ENCODE measurements at regions not wholly inside any gene's neighbourhood (a gene's known extent, or its start where the extent isn't known, plus 50 kb on each side); places are given as distances from the start of the nearest gene placed in this dataset.

DNA sequence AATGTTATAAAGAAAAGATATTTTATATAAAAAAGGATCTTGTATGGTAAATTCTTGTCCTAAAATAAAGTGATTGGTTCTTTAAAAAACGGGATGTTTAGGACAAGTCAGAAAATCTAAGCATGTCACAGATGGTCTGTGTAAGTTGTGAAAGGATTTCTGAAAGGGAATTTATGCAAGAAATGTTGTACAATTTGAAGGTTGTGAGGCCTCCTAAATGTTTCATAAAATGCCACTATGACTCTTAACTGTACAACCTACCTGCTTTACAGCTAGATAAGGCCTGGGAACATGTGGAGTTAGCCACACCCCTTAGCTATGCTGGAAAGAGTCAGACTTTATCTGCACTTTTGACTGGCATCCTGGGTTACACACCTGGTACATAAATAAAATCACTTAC, 951.5 kb upstream of the POU3F4 start:
- H3K79me2 ChIP-seq (ENCODE audit: insufficient read depth): no peaks in the 10 kb centered on the region
- POLR2A ChIA-PET: no interaction called here
- H3K36me3 ChIP-seq (replicated peaks in 1 of 2; ENCODE audit: control insufficient read depth in 1 of 2, insufficient read depth in 2 of 2, low read length in 1 of 2): no peaks in the 10 kb centered on the region
- no peak overlapping the region for H3K27ac ChIP-seq (ENCODE audit: low read depth in 2 of 2, low read length in 1 of 2)
- H3K4me2 ChIP-seq: no peak overlapping the region
- H3K9ac ChIP-seq: no peak overlapping the region
- H4K20me1 ChIP-seq (ENCODE audit: insufficient read depth): no peaks in the 10 kb centered on the region
- no peak overlapping the region for H2AFZ ChIP-seq (ENCODE audit: low read depth)
- 0% methylated on average over 1 of the region's 1 CpG for WGBS (ENCODE audit: low lambda C conversion rate)
- TF ChIP-seq FOSL2 (IDR thresholded peaks at IDR 0.05; ENCODE audit: borderline replicate concordance, low read depth) (no peak), MEF2A (IDR thresholded peaks at IDR 0.05; ENCODE audit: borderline replicate concordance, low read depth) (no peak), GABPA (IDR thresholded peaks at IDR 0.05; ENCODE audit: low read depth) (no peak), RAD21 (IDR thresholded peaks at IDR 0.05; ENCODE audit: low read length) (no peak), ELF1 (IDR thresholded peaks at IDR 0.05) (no peak), YY1 (IDR thresholded peaks at IDR 0.05; ENCODE audit: low read depth) (no peak), EZH2phosphoT487 (IDR thresholded peaks at IDR 0.05; ENCODE audit: borderline replicate concordance, low read depth) (no peak), SIN3A (IDR thresholded peaks at IDR 0.05; ENCODE audit: borderline replicate concordance, low read depth, low read length) (no peak), MXI1 (IDR thresholded peaks at IDR 0.05; ENCODE audit: low read depth, low read length) (no peak), POLR2AphosphoS5 (IDR thresholded peaks at IDR 0.05; ENCODE audit: low read depth, low read length) (no peak), CHD2 (IDR thresholded peaks at IDR 0.05; ENCODE audit: low read length, partially characterized antibody) (no peak), TCF12 (IDR thresholded peaks at IDR 0.05) (no peak), FOXJ3 (CRISPR knock-in tag; IDR thresholded peaks at IDR 0.05) (no peak)
- TF ChIP-seq, protein P1, sequence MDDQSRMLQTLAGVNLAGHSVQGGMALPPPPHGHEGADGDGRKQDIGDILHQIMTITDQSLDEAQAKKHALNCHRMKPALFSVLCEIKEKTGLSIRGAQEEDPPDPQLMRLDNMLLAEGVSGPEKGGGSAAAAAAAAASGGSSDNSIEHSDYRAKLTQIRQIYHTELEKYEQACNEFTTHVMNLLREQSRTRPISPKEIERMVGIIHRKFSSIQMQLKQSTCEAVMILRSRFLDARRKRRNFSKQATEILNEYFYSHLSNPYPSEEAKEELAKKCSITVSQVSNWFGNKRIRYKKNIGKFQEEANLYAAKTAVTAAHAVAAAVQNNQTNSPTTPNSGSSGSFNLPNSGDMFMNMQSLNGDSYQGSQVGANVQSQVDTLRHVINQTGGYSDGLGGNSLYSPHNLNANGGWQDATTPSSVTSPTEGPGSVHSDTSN (IDR thresholded peaks at IDR 0.05): no peak
- TF ChIP-seq, protein P2, sequence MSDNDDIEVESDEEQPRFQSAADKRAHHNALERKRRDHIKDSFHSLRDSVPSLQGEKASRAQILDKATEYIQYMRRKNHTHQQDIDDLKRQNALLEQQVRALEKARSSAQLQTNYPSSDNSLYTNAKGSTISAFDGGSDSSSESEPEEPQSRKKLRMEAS (IDR thresholded peaks at IDR 0.05; ENCODE audit: low read depth): no peak
- TF ChIP-seq, protein P3, sequence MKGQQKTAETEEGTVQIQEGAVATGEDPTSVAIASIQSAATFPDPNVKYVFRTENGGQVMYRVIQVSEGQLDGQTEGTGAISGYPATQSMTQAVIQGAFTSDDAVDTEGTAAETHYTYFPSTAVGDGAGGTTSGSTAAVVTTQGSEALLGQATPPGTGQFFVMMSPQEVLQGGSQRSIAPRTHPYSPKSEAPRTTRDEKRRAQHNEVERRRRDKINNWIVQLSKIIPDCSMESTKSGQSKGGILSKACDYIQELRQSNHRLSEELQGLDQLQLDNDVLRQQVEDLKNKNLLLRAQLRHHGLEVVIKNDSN (IDR thresholded peaks at IDR 0.05; ENCODE audit: borderline replicate concordance, low read depth): no peak
- TF ChIP-seq, protein P4, sequence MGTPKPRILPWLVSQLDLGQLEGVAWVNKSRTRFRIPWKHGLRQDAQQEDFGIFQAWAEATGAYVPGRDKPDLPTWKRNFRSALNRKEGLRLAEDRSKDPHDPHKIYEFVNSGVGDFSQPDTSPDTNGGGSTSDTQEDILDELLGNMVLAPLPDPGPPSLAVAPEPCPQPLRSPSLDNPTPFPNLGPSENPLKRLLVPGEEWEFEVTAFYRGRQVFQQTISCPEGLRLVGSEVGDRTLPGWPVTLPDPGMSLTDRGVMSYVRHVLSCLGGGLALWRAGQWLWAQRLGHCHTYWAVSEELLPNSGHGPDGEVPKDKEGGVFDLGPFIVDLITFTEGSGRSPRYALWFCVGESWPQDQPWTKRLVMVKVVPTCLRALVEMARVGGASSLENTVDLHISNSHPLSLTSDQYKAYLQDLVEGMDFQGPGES (IDR thresholded peaks at IDR 0.05; ENCODE audit: low read depth, low read length): no peak
- no peak overlapping the region for H3K4me3 ChIP-seq (ENCODE audit: low read depth in 2 of 2, low read length in 1 of 2)
- no peak for DNase-seq
- no peaks in the 10 kb centered on the region for H3K27me3 ChIP-seq (ENCODE audit: insufficient read depth)
- CTCF ChIA-PET: no interaction called here
- H3K9me2 ChIP-seq: no peaks in the 10 kb centered on the region
- no peaks in the 10 kb centered on the region for H3K4me1 ChIP-seq (ENCODE audit: control insufficient read depth in 1 of 2, insufficient read depth in 2 of 2, low read depth in 1 of 2, low read length in 1 of 2)
- no peaks in the 10 kb centered on the region for H3F3A ChIP-seq (replicated peaks; ENCODE audit: insufficient read depth)
- no peaks in the 10 kb centered on the region; the same call in 1 of the 2 replicates for H3K9me3 ChIP-seq

DNA sequence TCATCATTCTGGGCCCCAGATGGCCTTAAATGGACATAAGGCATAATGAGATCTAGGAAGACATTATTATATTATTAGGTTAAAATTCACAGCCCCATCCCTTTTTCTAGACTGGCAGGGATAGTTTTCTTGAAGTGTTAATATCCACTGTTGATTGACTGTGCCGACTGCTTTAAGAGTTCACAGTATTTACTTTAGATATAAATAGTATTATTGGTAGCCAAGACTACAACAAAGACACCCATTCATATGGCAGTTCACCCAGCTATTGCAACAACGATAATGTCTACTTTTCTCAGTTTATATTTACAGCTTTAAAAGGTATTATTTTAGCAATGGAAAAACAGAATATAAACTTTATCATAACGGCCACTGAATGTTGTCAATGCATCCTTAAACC, 922.2 kb upstream of the POU3F4 start:
- no peaks in the 10 kb centered on the region for H3K9me2 ChIP-seq
- POLR2A ChIA-PET: no interaction called here
- no peaks in the 10 kb centered on the region for H3K27me3 ChIP-seq (ENCODE audit: insufficient read depth)
- H3K4me3 ChIP-seq (ENCODE audit: low read depth in 2 of 2, low read length in 1 of 2): no peak overlapping the region
- H3K9me3 ChIP-seq: no peaks in the 10 kb centered on the region; the same call in 1 of the 2 replicates
- no peaks in the 10 kb centered on the region for H3K36me3 ChIP-seq (replicated peaks in 1 of 2; ENCODE audit: control insufficient read depth in 1 of 2, insufficient read depth in 2 of 2, low read length in 1 of 2)
- no peak overlapping the region for H2AFZ ChIP-seq (ENCODE audit: low read depth)
- 2% methylated on average over 3 of the region's 3 CpGs for WGBS (ENCODE audit: low lambda C conversion rate)
- DNase-seq: no peak
- no peak overlapping the region for H3K27ac ChIP-seq (ENCODE audit: low read depth in 2 of 2, low read length in 1 of 2)
- no peaks in the 10 kb centered on the region for H4K20me1 ChIP-seq (ENCODE audit: insufficient read depth)
- no peaks in the 10 kb centered on the region for H3K4me1 ChIP-seq (ENCODE audit: control insufficient read depth in 1 of 2, insufficient read depth in 2 of 2, low read depth in 1 of 2, low read length in 1 of 2)
- H3K9ac ChIP-seq: no peak overlapping the region
- CTCF ChIA-PET: no interaction called here
- no peak overlapping the region for H3K4me2 ChIP-seq
- no peaks in the 10 kb centered on the region for H3K79me2 ChIP-seq (ENCODE audit: insufficient read depth)
- H3F3A ChIP-seq (replicated peaks; ENCODE audit: insufficient read depth): no peaks in the 10 kb centered on the region
- no peak for TF ChIP-seq RFX5 (IDR thresholded peaks at IDR 0.05; ENCODE audit: low read length)
- TF ChIP-seq ELF1 (IDR thresholded peaks at IDR 0.05): no peak
- TF ChIP-seq MXI1 (IDR thresholded peaks at IDR 0.05; ENCODE audit: low read depth, low read length): no peak
- no peak for TF ChIP-seq YY1 (IDR thresholded peaks at IDR 0.05; ENCODE audit: low read depth)
- TF ChIP-seq, protein P3 (IDR thresholded peaks at IDR 0.05; ENCODE audit: borderline replicate concordance, low read depth): no peak
- TF ChIP-seq, protein P5, sequence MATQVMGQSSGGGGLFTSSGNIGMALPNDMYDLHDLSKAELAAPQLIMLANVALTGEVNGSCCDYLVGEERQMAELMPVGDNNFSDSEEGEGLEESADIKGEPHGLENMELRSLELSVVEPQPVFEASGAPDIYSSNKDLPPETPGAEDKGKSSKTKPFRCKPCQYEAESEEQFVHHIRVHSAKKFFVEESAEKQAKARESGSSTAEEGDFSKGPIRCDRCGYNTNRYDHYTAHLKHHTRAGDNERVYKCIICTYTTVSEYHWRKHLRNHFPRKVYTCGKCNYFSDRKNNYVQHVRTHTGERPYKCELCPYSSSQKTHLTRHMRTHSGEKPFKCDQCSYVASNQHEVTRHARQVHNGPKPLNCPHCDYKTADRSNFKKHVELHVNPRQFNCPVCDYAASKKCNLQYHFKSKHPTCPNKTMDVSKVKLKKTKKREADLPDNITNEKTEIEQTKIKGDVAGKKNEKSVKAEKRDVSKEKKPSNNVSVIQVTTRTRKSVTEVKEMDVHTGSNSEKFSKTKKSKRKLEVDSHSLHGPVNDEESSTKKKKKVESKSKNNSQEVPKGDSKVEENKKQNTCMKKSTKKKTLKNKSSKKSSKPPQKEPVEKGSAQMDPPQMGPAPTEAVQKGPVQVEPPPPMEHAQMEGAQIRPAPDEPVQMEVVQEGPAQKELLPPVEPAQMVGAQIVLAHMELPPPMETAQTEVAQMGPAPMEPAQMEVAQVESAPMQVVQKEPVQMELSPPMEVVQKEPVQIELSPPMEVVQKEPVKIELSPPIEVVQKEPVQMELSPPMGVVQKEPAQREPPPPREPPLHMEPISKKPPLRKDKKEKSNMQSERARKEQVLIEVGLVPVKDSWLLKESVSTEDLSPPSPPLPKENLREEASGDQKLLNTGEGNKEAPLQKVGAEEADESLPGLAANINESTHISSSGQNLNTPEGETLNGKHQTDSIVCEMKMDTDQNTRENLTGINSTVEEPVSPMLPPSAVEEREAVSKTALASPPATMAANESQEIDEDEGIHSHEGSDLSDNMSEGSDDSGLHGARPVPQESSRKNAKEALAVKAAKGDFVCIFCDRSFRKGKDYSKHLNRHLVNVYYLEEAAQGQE (IDR thresholded peaks at IDR 0.05; ENCODE audit: low read depth, low read length): no peak
- no peak for TF ChIP-seq EZH2phosphoT487 (IDR thresholded peaks at IDR 0.05; ENCODE audit: borderline replicate concordance, low read depth)
- TF ChIP-seq, protein P4 (IDR thresholded peaks at IDR 0.05; ENCODE audit: low read depth, low read length): no peak
- no peak for TF ChIP-seq JUND (IDR thresholded peaks at IDR 0.05)

Measured in SK-N-SH (cell line).